ENCODE measurements at regions not wholly inside any gene's neighbourhood (a gene's known extent, or its start where the extent isn't known, plus 50 kb on each side); places are given as distances from the start of the nearest gene placed in this dataset.

- Histone ChIP-seq H3K27me3 (replicated peaks in 1 of 2; ENCODE audit: control insufficient read depth in 2 of 2, insufficient read depth in 2 of 2, low read length in 1 of 2) (no peaks in the 10 kb centered on the region), H3K9ac (ENCODE audit: control insufficient read depth, insufficient read depth, low read length) (no peak overlapping the region), H3K4me1 (ENCODE audit: control insufficient read depth, insufficient read depth, low read length) (no peaks in the 10 kb centered on the region), H3K36me3 (ENCODE audit: control insufficient read depth in 2 of 2, insufficient read depth in 2 of 2, low read length in 1 of 2) (no peaks in the 10 kb centered on the region), H3K9me3 (replicated peaks; ENCODE audit: control insufficient read depth, insufficient read depth, low read length) (no peaks in the 10 kb centered on the region; the same call in 2 of the 3 replicates), H4K20me1 (ENCODE audit: control insufficient read depth, insufficient read depth) (no peaks in the 10 kb centered on the region), H3K4me2 (ENCODE audit: control insufficient read depth, insufficient read depth) (no peak overlapping the region), H3K27ac (ENCODE audit: control insufficient read depth, insufficient read depth) (no peak overlapping the region), H3K4me3 (no peak overlapping the region), H2AFZ (ENCODE audit: control insufficient read depth, low read depth, low read length) (no peak overlapping the region), H3K79me2 (ENCODE audit: control insufficient read depth, insufficient read depth, low read length) (no peaks in the 10 kb centered on the region)
- CTCF ChIA-PET, result no interaction called here
- FAIRE-seq (no peak), DNase-seq (ENCODE audit: low read depth, low spot score) (no peak), ATAC-seq (no peak)
- TF ChIP-seq SREBF1 (IDR thresholded peaks at IDR 0.05; ENCODE audit: low read length), result no peak
- SMC1A ChIA-PET (ENCODE audit: uncharacterized antibody, unreplicated experiment), result no interaction called here
- POLR2A ChIA-PET, result no interaction called here
- in situ Hi-C loops (cut with MboI), result no loop called here
- RAD21 ChIA-PET (ENCODE audit: unreplicated experiment), result no interaction called here
- BruUV-seq (replicated peaks), result no TSS peak
- intact Hi-C loops (cut with micrococcal nuclease; ENCODE audit: unreplicated experiment), result no loop called here
Observed at GRCh38 chr19:29015569-29015968, 197.4 kb downstream of the UQCRFS1 start.

GRCh38 chr19:29014857-29015436 is 198.0 kb downstream of the UQCRFS1 start:
- CTCF ChIA-PET, result no interaction called here
- no TSS peak for BruUV-seq (replicated peaks)

More at GRCh38 chr19:29014857-29015436, 198.0 kb downstream of the UQCRFS1 start:
- Histone ChIP-seq H3K79me2 (ENCODE audit: control insufficient read depth, insufficient read depth, low read length) (no peaks in the 10 kb centered on the region), H3K9me3 (replicated peaks; ENCODE audit: control insufficient read depth, insufficient read depth, low read length) (no peaks in the 10 kb centered on the region; the same call in 2 of the 3 replicates), H3K9ac (ENCODE audit: control insufficient read depth, insufficient read depth, low read length) (no peak overlapping the region), H3K27ac (ENCODE audit: control insufficient read depth, insufficient read depth) (no peak overlapping the region), H2AFZ (ENCODE audit: control insufficient read depth, low read depth, low read length) (no peak overlapping the region), H3K4me3 (no peak overlapping the region), H3K4me2 (ENCODE audit: control insufficient read depth, insufficient read depth) (no peak overlapping the region), H3K36me3 (ENCODE audit: control insufficient read depth in 2 of 2, insufficient read depth in 2 of 2, low read length in 1 of 2) (no peaks in the 10 kb centered on the region), H4K20me1 (ENCODE audit: control insufficient read depth, insufficient read depth) (no peaks in the 10 kb centered on the region), H3K4me1 (ENCODE audit: control insufficient read depth, insufficient read depth, low read length) (no peaks in the 10 kb centered on the region), H3K27me3 (replicated peaks in 1 of 2; ENCODE audit: control insufficient read depth in 2 of 2, insufficient read depth in 2 of 2, low read length in 1 of 2) (no peaks in the 10 kb centered on the region)
- ChIA-PET POLR2A (no interaction called here), RAD21 (ENCODE audit: unreplicated experiment) (no interaction called here), SMC1A (ENCODE audit: uncharacterized antibody, unreplicated experiment) (no interaction called here)
- ATAC-seq, result no peak
- no peak for FAIRE-seq
- TF ChIP-seq ATF2 (IDR thresholded peaks at IDR 0.05; ENCODE audit: low read length) (no peak), JUND (IDR thresholded peaks at IDR 0.05; ENCODE audit: low read depth, low read length) (no peak), ZNF207 (IDR thresholded peaks at IDR 0.05; ENCODE audit: borderline replicate concordance) (no peak), PKNOX1 (IDR thresholded peaks at IDR 0.05) (no peak)
- intact Hi-C loops (cut with micrococcal nuclease; ENCODE audit: unreplicated experiment) (no loop called here), in situ Hi-C loops (cut with MboI) (no loop called here)
- WGBS (ENCODE audit: insufficient coverage, insufficient replicate concordance, low lambda C conversion rate, missing lambda C conversion rate), result 32% methylated on average over 14 of the region's 14 CpGs
- DNase-seq (ENCODE audit: low read depth, low spot score), result no peak
